WERI-Rb-1 (cell line): ENCODE measurements at regions not wholly inside any gene's neighbourhood (a gene's known extent, or its start where the extent isn't known, plus 50 kb on each side); places are given as distances from the start of the nearest gene placed in this dataset.

Source experiments
- DNase-seq: peaks from one replicate; pipeline ENCODE4 v3.0.0-alpha.2; 2020
- H3K27ac ChIP-seq: fragments of 250-450 bp; sonication (Bioruptor Pico); 2 replicates; pipeline ENCODE4 v1.5.1; 2020; ENCODE audit warnings: mild to moderate bottlenecking, moderate library complexity
- H3K27me3 ChIP-seq: fragments of 250-450 bp; sonication (Bioruptor Pico); 2 replicates; pipeline ENCODE4 v1.5.1; 2021; ENCODE audit warnings: mild to moderate bottlenecking, low read depth, moderate library complexity; ENCODE audit not compliant: insufficient read depth, severe bottlenecking
- H3K36me3 ChIP-seq: fragments of 250-450 bp; sonication (Bioruptor Pico); 2 replicates; pipeline ENCODE4 v1.5.1; 2020; ENCODE audit warnings: mild to moderate bottlenecking, moderate library complexity
- H3K4me3 ChIP-seq: 2 replicates; pipeline ENCODE4 v1.5.1; 2011; ENCODE audit warnings: low read depth, mild to moderate bottlenecking, control low read depth, low read length
- H3K9me3 ChIP-seq: fragments of 250-450 bp; sonication (Bioruptor Pico); 2 replicates; pipeline ENCODE4 v1.5.1; 2021; ENCODE audit warnings: mild to moderate bottlenecking, moderate library complexity; ENCODE audit not compliant: severe bottlenecking
- CTCF ChIP-seq: IDR thresholded peaks from 2 replicates; pipeline ENCODE4 v1.5.1; 2011; ENCODE audit warnings: low read depth, mild to moderate bottlenecking, control low read depth, inconsistent platforms, low read length

- Histone ChIP-seq H3K27me3 (peaks cover 29% of the 10 kb centered on the region), H3K36me3 (no peaks in the 10 kb centered on the region), H3K9me3 (no peaks in the 10 kb centered on the region), H3K4me3 (no peak overlapping the region), H3K27ac (no peak overlapping the region)
- no peak for TF ChIP-seq CTCF
- DNase-seq = no peak
These were observed 447.2 kb upstream of the SPHKAP start for GRCh38 chr2:228628682-228629081.

DNA sequence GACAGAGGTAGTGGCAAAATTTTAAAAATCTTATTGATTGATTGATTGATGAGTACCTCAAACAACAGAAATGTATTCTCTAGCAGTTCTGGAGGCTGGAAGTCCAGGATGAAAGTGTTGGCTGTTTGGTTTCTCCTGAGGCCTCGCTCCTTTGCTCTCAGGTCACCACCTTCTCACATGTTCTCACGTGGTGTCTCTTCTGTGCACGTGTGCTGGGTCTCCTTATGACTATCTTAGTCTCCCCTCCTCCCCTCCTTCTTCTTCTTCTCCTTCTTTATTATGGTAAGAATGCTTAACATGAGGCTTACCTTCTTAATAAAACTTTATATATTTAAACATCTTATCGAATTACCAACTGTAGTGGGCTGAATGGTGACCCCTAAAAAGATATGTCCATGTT is 446.0 kb upstream of the SPHKAP start:
- H3K27ac ChIP-seq = no peak overlapping the region
- TF ChIP-seq CTCF = no peak
- no peak overlapping the region for H3K4me3 ChIP-seq

GRCh38 chr2:228625481-228625880 is 444.0 kb upstream of the SPHKAP start:
- Histone ChIP-seq H3K9me3 (no peaks in the 10 kb centered on the region), H3K4me3 (no peak overlapping the region), H3K36me3 (no peaks in the 10 kb centered on the region), H3K27ac (no peak overlapping the region), H3K27me3 (peaks cover 32% of the 10 kb centered on the region)
- TF ChIP-seq CTCF = no peak
- no peak for DNase-seq

More for the DNA sequence above, 446.0 kb upstream of the SPHKAP start:
- peaks cover 31% of the 10 kb centered on the region for H3K27me3 ChIP-seq
- no peak for DNase-seq
- H3K36me3 ChIP-seq = no peaks in the 10 kb centered on the region
- H3K9me3 ChIP-seq = no peaks in the 10 kb centered on the region

- H3K9me3 ChIP-seq = no peaks in the 10 kb centered on the region
- H3K27me3 ChIP-seq = peaks cover 32% of the 10 kb centered on the region
- H3K27ac ChIP-seq = no peak overlapping the region
- H3K36me3 ChIP-seq = no peaks in the 10 kb centered on the region
- TF ChIP-seq CTCF = no peak
- no peak overlapping the region for H3K4me3 ChIP-seq
- no peak for DNase-seq
These were observed 443.2 kb upstream of the SPHKAP start for GRCh38 chr2:228624733-228625132.

- peaks cover 21% of the 10 kb centered on the region for H3K27me3 ChIP-seq
- H3K9me3 ChIP-seq = no peaks in the 10 kb centered on the region
- DNase-seq = no peak
- no peak for TF ChIP-seq CTCF
- no peak overlapping the region for H3K4me3 ChIP-seq
- H3K27ac ChIP-seq = no peak overlapping the region
- no peaks in the 10 kb centered on the region for H3K36me3 ChIP-seq
These were observed 434.0 kb upstream of the SPHKAP start for GRCh38 chr2:228615496-228615895.

GRCh38 chr2:228614741-228615140 is 433.3 kb upstream of the SPHKAP start:
- Histone ChIP-seq H3K9me3 (no peaks in the 10 kb centered on the region), H3K27me3 (peaks cover 23% of the 10 kb centered on the region), H3K4me3 (no peak overlapping the region), H3K27ac (no peak overlapping the region), H3K36me3 (no peaks in the 10 kb centered on the region)
- no peak for DNase-seq
- no peak for TF ChIP-seq CTCF
